K562 (cell line): ENCODE measurements at regions not wholly inside any gene's neighbourhood (a gene's known extent, or its start where the extent isn't known, plus 50 kb on each side); places are given as distances from the start of the nearest gene placed in this dataset.

Experiments
- ATAC-seq: fragments of 200-7000 bp; cut with Tn5 transposase; 3 replicates; pipeline ENCODE4 v1.9.1; 2020; ENCODE audit warnings: moderate library complexity
- BruUV-seq: library from RNA; stranded (reverse); fragments of 400-500 nt; replicated peaks from 2 replicates; lab custom pipeline; 2021; lab: Mats Ljungman, UMichigan
- CTCF ChIA-PET: fragments of 300-600 bp; formaldehyde crosslinking; extraction: SDS; loops from one replicate; lab custom pipeline; 2021; ENCODE audit warnings: low intra/inter-chr PET ratio; lab: Yijun Ruan, JAX
- POLR2A ChIA-PET: fragments of 300-600, 350-650 bp; sonication (Branson Sonifier 250); formaldehyde crosslinking; extraction: SDS; loops from one replicate; lab custom pipeline; 2021; ENCODE audit warnings: antibody characterized with exemption, inconsistent platforms; lab: Yijun Ruan, JAX
- DNase-seq, 4 experiments: peaks; one replicate each; pipeline versions ENCODE4 v3.0.0 to v3.0.0-alpha.2; 2011 to 2018; ENCODE audit warnings: low spot score in 3 of 4, mixed read lengths in 3 of 4; ENCODE audit errors: extremely low read depth in 1 of 4
- FAIRE-seq: peaks from 2 replicates; lab custom pipeline; 2011; peaks lifted over from hg19 to GRCh38; lab: Jason Lieb, UNC
- H2AFZ ChIP-seq: 2 replicates; pipeline ENCODE4 v1.6.0; 2011; ENCODE audit warnings: low read depth, low read length, control low read depth, inconsistent platforms
- H3K27ac ChIP-seq: fragments of 200-600 bp; 3 replicates; pipeline ENCODE4 v1.8.0; 2011; ENCODE audit warnings: low read depth, mild to moderate bottlenecking, control low read depth, inconsistent platforms, low read length, moderate library complexity, mixed read lengths; ENCODE audit errors: extremely low read depth
- H3K27me3 ChIP-seq, 2 experiments: fragments of 300-600 bp in 1 of 2; 2 replicates in 1 of 2; 3 replicates in 1 of 2; pipeline versions ENCODE4 v1.6.0 to v1.8.0; 2011; ENCODE audit warnings: inconsistent platforms in 2 of 2, low read length in 2 of 2, mild to moderate bottlenecking in 1 of 2, mixed read lengths in 1 of 2, moderate library complexity in 1 of 2; ENCODE audit not compliant: control insufficient read depth in 2 of 2, insufficient read depth in 2 of 2
- H3K36me3 ChIP-seq: fragments of 300-600 bp; 3 replicates; pipeline ENCODE4 v1.8.0; 2011; ENCODE audit warnings: mild to moderate bottlenecking, low read length, inconsistent platforms; ENCODE audit not compliant: control insufficient read depth, insufficient read depth
- H3K4me1 ChIP-seq, 2 experiments: fragments of 200-600 bp in 1 of 2; replicated peaks in 1 of 2; 2 replicates in 1 of 2; 3 replicates in 1 of 2; pipeline versions ENCODE4 v1.5.1 to v1.8.0; 2011; ENCODE audit warnings: inconsistent platforms in 2 of 2, low read length in 2 of 2, mild to moderate bottlenecking in 1 of 2, mixed read lengths in 1 of 2, moderate library complexity in 1 of 2; ENCODE audit not compliant: control insufficient read depth in 2 of 2, insufficient read depth in 2 of 2
- H3K4me2 ChIP-seq: 2 replicates; pipeline ENCODE4 v1.6.1; 2011; ENCODE audit warnings: low read length, control low read depth, inconsistent platforms, mixed read lengths; ENCODE audit not compliant: insufficient read depth
- H3K4me3 ChIP-seq: fragments of 200-600 bp; sonication (generic), shearing (Covaris generic); 2 replicates; pipeline ENCODE4 v1.5.1; 2016; ENCODE audit warnings: control low read depth, inconsistent platforms
- H3K79me2 ChIP-seq: fragments of 200-600 bp; 3 replicates; pipeline ENCODE4 v1.8.0; 2011; ENCODE audit warnings: low read length, inconsistent platforms; ENCODE audit not compliant: control insufficient read depth, insufficient read depth
- H3K9ac ChIP-seq, 2 experiments: 2 replicates each; pipeline versions ENCODE4 v1.6.0 to v1.6.1; 2011; ENCODE audit warnings: low read depth in 2 of 2, low read length in 2 of 2, control low read depth in 1 of 2, inconsistent platforms in 1 of 2, mild to moderate bottlenecking in 1 of 2, mixed read lengths in 1 of 2; ENCODE audit not compliant: insufficient read depth in 1 of 2
- H3K9me1 ChIP-seq: one replicate; pipeline ENCODE4 v1.6.0; 2011; ENCODE audit warnings: inconsistent platforms, mild to moderate bottlenecking, low read length, moderate library complexity; ENCODE audit not compliant: control insufficient read depth, insufficient read depth
- H3K9me3 ChIP-seq: replicated peaks from 2 replicates; pipeline ENCODE4 v1.5.1; 2011; ENCODE audit warnings: low read depth, low read length, inconsistent platforms; ENCODE audit not compliant: control insufficient read depth, insufficient read depth
- H4K20me1 ChIP-seq: replicated peaks from 2 replicates; pipeline ENCODE4 v1.6.1; 2011; ENCODE audit warnings: low read length, inconsistent platforms, mixed read lengths; ENCODE audit not compliant: control insufficient read depth, insufficient read depth
- JUN ChIP-seq, 2 experiments: sonication (generic) in 1 of 2; formaldehyde crosslinking in 1 of 2; IDR thresholded peaks; 2 replicates each; pipeline versions ENCODE4 v1.6.1 to v1.8.0; 2012 to 2022; ENCODE audit warnings: borderline replicate concordance in 2 of 2, mild to moderate bottlenecking in 2 of 2, improper control_type of control experiment in 1 of 2, low read depth in 1 of 2, low read length in 1 of 2, missing genetic modification reagents in 1 of 2
- NFATC3 ChIP-seq: fragments of 450-650 bp; IDR thresholded peaks from 2 replicates; pipeline ENCODE4 v1.6.1; 2017; ENCODE audit warnings: mild to moderate bottlenecking
- NRF1 ChIP-seq, 2 experiments: fragments of 450-650 bp; IDR thresholded peaks in 1 of 2; conservative IDR thresholded peaks in 1 of 2; 2 replicates each; pipeline ENCODE4 v1.6.1; 2014; ENCODE audit warnings: mild to moderate bottlenecking in 2 of 2
- RNF2 ChIP-seq: sonication (generic); IDR thresholded peaks from 2 replicates; pipeline ENCODE4 v1.6.1; 2016
- ZNF174 ChIP-seq: fragments of 250-450 bp; sonication (Bioruptor Pico); IDR thresholded peaks from 2 replicates; pipeline ENCODE4 v1.4.0; 2020; ENCODE audit warnings: mild to moderate bottlenecking
- ZNF766 ChIP-seq: fragments of 200-800 bp; sonication (Bioruptor generic); conservative IDR thresholded peaks from 2 replicates; pipeline ENCODE4 v1.6.1; 2016; ENCODE audit warnings: missing genetic modification characterization, missing compliant biosample characterization
- WGBS: fragments of 100-300 bp; shearing (Covaris generic); methylation state at CpG from one replicate; pipeline ENCODE4 v1.1.6; 2016; ENCODE audit warnings: low coverage, mixed read lengths; ENCODE audit not compliant: insufficient coverage; ENCODE audit errors: missing lambda C conversion rate; 5-methylcytosine and 5-hydroxymethylcytosine counted together
- in situ Hi-C: fragments of 300-500 bp; cut with MboI; formaldehyde crosslinking; loops from 4 replicates; pipeline ENCODE4 v1.15.0; 2018; ENCODE audit warnings: inconsistent platforms, mixed read lengths
- intact Hi-C: fragments of 100-400 bp; cut with micrococcal nuclease; formaldehyde crosslinking; loops from 2 replicates; pipeline ENCODE4 v1.14.2; 2022
- TF ChIP-seq, protein P1 (sequence below), 3 experiments: fragments of 200-800 bp in 1 of 3; sonication (Bioruptor generic) in 1 of 3; sonication (generic) in 1 of 3; formaldehyde crosslinking in 1 of 3; IDR thresholded peaks; 2 replicates each; pipeline versions ENCODE4 v1.6.1 to v1.8.0; 2016 to 2022; ENCODE audit warnings: mild to moderate bottlenecking in 2 of 3, missing compliant biosample characterization in 2 of 3, missing genetic modification characterization in 2 of 3, missing genetic modification reagents in 1 of 3
- TF ChIP-seq, protein P2 (sequence below): fragments of 150-350 bp; IDR thresholded peaks from 2 replicates; pipeline ENCODE4 v1.6.1; 2014; ENCODE audit warnings: low read depth, mild to moderate bottlenecking, low read length, borderline replicate concordance

DNA sequence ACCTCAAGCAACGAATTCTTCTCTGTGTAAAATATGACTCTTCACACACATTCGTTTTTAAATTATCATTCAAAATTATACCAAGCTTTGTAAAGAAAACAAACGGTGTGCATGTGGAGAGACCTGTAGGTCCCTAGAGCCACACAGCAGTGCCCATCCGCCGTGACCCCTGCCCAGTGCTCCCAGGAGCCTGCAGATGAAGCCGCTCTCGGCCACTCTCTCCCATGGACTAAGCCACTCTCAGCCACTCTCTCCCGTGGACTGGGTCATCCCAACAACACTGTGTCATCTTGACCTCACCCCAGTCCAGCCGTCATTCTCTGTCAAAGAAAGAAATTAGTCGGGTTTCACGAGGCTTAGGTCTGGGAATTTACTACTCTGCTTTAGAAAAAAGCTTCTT is 391.6 kb downstream of the BRD1 start:
- 72% methylated on average over 11 of the region's 11 CpGs for WGBS
- no peak overlapping the region for H3K9ac ChIP-seq
- intact Hi-C loops: no loop called here
- ATAC-seq: no peak
- no peak overlapping the region for H3K27ac ChIP-seq
- H3K9me1 ChIP-seq: no peaks in the 10 kb centered on the region
- H3K79me2 ChIP-seq: no peaks in the 10 kb centered on the region
- H3K9me3 ChIP-seq: no peaks in the 10 kb centered on the region
- in situ Hi-C loops: no loop called here
- ChIA-PET POLR2A (no interaction called here), CTCF (no interaction called here)
- DNase-seq: no peak
- H3K4me3 ChIP-seq: no peak overlapping the region
- peaks cover 9% of the 10 kb centered on the region; the same call in 2 of the 3 replicates for H3K36me3 ChIP-seq
- TF ChIP-seq NFATC3 (no peak), ZNF766 (CRISPR knock-in tag) (no peak)
- TF ChIP-seq, protein P1, sequence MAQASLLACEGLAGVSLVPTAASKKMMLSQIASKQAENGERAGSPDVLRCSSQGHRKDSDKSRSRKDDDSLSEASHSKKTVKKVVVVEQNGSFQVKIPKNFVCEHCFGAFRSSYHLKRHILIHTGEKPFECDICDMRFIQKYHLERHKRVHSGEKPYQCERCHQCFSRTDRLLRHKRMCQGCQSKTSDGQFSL (CRISPR knock-in tag; IDR thresholded peaks at IDR 0.05): no peak
- TF ChIP-seq, protein P1 (tag; IDR thresholded peaks at IDR 0.05): no peak
- H3K4me2 ChIP-seq: no peak overlapping the region
- H2AFZ ChIP-seq: no peak overlapping the region
- peaks cover 0 to 4% of the 10 kb centered on the region in 2 experiments; a peak in 2 of 5 replicates for H3K4me1 ChIP-seq
- H3K27me3 ChIP-seq: no peaks in the 10 kb centered on the region
- FAIRE-seq: no peak
- no TSS peak for BruUV-seq
- peaks cover 5% of the 10 kb centered on the region; the same call in 1 of the 2 replicates for H4K20me1 ChIP-seq

DNA sequence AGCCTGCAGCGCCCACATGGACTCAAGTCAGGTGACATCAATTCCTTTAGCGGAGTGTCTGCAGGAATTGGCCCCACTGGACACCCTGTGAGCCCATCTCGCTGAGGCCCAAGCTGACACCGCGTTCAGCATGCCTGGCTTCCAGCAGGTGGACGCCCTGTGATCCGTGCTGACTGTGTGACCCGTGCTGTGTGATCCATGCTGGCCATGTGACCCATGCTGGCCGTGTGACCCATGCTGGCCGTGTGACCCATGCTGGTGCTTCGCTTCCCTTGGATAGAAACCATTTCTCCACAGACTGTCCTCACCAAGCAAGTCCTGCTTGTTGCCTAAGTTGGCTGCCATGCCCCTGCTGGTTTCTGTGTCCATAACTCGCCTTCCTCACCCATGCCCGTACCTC is 392.1 kb downstream of the BRD1 start:
- H3K9ac ChIP-seq: no peak overlapping the region
- no peaks in the 10 kb centered on the region for H3K79me2 ChIP-seq
- H3K4me3 ChIP-seq: no peak overlapping the region
- H4K20me1 ChIP-seq: peaks cover 5% of the 10 kb centered on the region; the same call in 1 of the 2 replicates
- intact Hi-C loops: no loop called here
- ChIA-PET POLR2A (interaction anchor here (0.6 kb wide), 1 partner anchor 105 kb away, joined by 3 read pairs; no protein-coding TSS in a partner anchor), CTCF (no interaction called here)
- no peak for FAIRE-seq
- no peaks in the 10 kb centered on the region for H3K9me1 ChIP-seq
- no TSS peak for BruUV-seq
- H2AFZ ChIP-seq: no peak overlapping the region
- H3K9me3 ChIP-seq: no peaks in the 10 kb centered on the region
- WGBS: 80% methylated on average over 7 of the region's 13 CpGs
- H3K27ac ChIP-seq: no peak overlapping the region
- peaks cover 0 to 4% of the 10 kb centered on the region in 2 experiments; a peak in 2 of 5 replicates for H3K4me1 ChIP-seq
- H3K36me3 ChIP-seq: peaks cover 5% of the 10 kb centered on the region; the same call in 2 of the 3 replicates
- H3K27me3 ChIP-seq: no peaks in the 10 kb centered on the region
- in situ Hi-C loops: no loop called here
- no peak overlapping the region for H3K4me2 ChIP-seq
- no peak for DNase-seq
- ATAC-seq: no peak
- TF ChIP-seq ZNF174 (no peak), NRF1 (conservative IDR thresholded peaks at IDR 0.05 in 1 of 2, IDR thresholded peaks at IDR 0.05 in 1 of 2) (no peak), JUN (IDR thresholded peaks at IDR 0.05; ENCODE audit: borderline replicate concordance, low read depth, low read length) (no peak), JUN (CRISPR knock-in tag; IDR thresholded peaks at IDR 0.05; ENCODE audit: borderline replicate concordance) (no peak), RNF2 (no peak)
- TF ChIP-seq, protein P2, sequence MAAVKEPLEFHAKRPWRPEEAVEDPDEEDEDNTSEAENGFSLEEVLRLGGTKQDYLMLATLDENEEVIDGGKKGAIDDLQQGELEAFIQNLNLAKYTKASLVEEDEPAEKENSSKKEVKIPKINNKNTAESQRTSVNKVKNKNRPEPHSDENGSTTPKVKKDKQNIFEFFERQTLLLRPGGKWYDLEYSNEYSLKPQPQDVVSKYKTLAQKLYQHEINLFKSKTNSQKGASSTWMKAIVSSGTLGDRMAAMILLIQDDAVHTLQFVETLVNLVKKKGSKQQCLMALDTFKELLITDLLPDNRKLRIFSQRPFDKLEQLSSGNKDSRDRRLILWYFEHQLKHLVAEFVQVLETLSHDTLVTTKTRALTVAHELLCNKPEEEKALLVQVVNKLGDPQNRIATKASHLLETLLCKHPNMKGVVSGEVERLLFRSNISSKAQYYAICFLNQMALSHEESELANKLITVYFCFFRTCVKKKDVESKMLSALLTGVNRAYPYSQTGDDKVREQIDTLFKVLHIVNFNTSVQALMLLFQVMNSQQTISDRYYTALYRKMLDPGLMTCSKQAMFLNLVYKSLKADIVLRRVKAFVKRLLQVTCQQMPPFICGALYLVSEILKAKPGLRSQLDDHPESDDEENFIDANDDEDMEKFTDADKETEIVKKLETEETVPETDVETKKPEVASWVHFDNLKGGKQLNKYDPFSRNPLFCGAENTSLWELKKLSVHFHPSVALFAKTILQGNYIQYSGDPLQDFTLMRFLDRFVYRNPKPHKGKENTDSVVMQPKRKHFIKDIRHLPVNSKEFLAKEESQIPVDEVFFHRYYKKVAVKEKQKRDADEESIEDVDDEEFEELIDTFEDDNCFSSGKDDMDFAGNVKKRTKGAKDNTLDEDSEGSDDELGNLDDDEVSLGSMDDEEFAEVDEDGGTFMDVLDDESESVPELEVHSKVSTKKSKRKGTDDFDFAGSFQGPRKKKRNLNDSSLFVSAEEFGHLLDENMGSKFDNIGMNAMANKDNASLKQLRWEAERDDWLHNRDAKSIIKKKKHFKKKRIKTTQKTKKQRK: no peak
